IMR-90 (cell line): ENCODE measurements at regions not wholly inside any gene's neighbourhood (a gene's known extent, or its start where the extent isn't known, plus 50 kb on each side); places are given as distances from the start of the nearest gene placed in this dataset.

Experiments used
- CEBPB ChIP-seq: IDR thresholded peaks from 2 replicates; pipeline ENCODE4 v1.6.1; 2012; ENCODE audit warnings: low read depth, low read length, improper control_type of control experiment
- CTCF ChIP-seq: conservative IDR thresholded peaks from 2 replicates; pipeline ENCODE4 v1.5.1; 2012; ENCODE audit warnings: mild to moderate bottlenecking, low read depth, low read length, improper control_type of control experiment
- FOS ChIP-seq: fragments of 150-350 bp; IDR thresholded peaks from 2 replicates; pipeline ENCODE4 v1.6.1; 2016; ENCODE audit warnings: low read depth, low read length
- MAFK ChIP-seq: IDR thresholded peaks from 2 replicates; pipeline ENCODE4 v1.6.1; 2012; ENCODE audit warnings: low read depth, low read length, improper control_type of control experiment
- MAZ ChIP-seq: IDR thresholded peaks from 2 replicates; pipeline ENCODE4 v1.6.1; 2012; ENCODE audit warnings: low read depth, mild to moderate bottlenecking, low read length, improper control_type of control experiment, moderate library complexity, borderline replicate concordance
- MXI1 ChIP-seq: IDR thresholded peaks from 2 replicates; pipeline ENCODE4 v1.6.1; 2012; ENCODE audit warnings: low read depth, mild to moderate bottlenecking, low read length, moderate library complexity, borderline replicate concordance
- NFE2L2 ChIP-seq: fragments of 150-350 bp; IDR thresholded peaks from 2 replicates; pipeline ENCODE4 v1.6.1; 2016; ENCODE audit warnings: low read depth, mild to moderate bottlenecking, low read length
- POLR2A ChIP-seq: IDR thresholded peaks from 2 replicates; pipeline ENCODE4 v1.6.1; 2012; ENCODE audit warnings: mild to moderate bottlenecking, low read depth, low read length
- RAD21 ChIP-seq: IDR thresholded peaks from 2 replicates; pipeline ENCODE4 v1.6.1; 2012; ENCODE audit warnings: low read length, improper control_type of control experiment
- RCOR1 ChIP-seq: IDR thresholded peaks from 2 replicates; pipeline ENCODE4 v1.6.1; 2012; ENCODE audit warnings: mild to moderate bottlenecking, low read length, improper control_type of control experiment; ENCODE audit not compliant: insufficient replicate concordance
- RFX5 ChIP-seq: IDR thresholded peaks from 2 replicates; pipeline ENCODE4 v1.8.0; 2012; ENCODE audit warnings: low read depth, mild to moderate bottlenecking, low read length, moderate library complexity
- SMC3 ChIP-seq: fragments of 150-350 bp; IDR thresholded peaks from 2 replicates; pipeline ENCODE4 v1.6.1; 2016; ENCODE audit warnings: low read depth, mild to moderate bottlenecking, antibody characterized with exemption, low read length, moderate library complexity
- USF2 ChIP-seq: fragments of 150-350 bp; IDR thresholded peaks from 2 replicates; pipeline ENCODE4 v1.6.1; 2017; ENCODE audit warnings: mild to moderate bottlenecking, antibody characterized with exemption, low read length, low read depth

- TF ChIP-seq MAFK (no peak), POLR2A (no peak), CTCF (no peak), CEBPB (no peak), FOS (no peak), MAZ (no peak), RCOR1 (no peak), MXI1 (no peak), NFE2L2 (no peak), RFX5 (no peak), USF2 (no peak), SMC3 (no peak), RAD21 (no peak)
Observed at GRCh38 chr4:34516524-34516923, 1727.8 kb downstream of the ARAP2 start.
